Fibroblast of mammary gland (primary cell): ENCODE measurements at regions not wholly inside any gene's neighbourhood (a gene's known extent, or its start where the extent isn't known, plus 50 kb on each side); places are given as distances from the start of the nearest gene placed in this dataset.

Source experiments
- DNase-seq: peaks from one replicate; pipeline ENCODE4 v3.0.0-alpha.2; 2010; ENCODE audit warnings: low read depth
- H3K4me3 ChIP-seq: 2 replicates; pipeline ENCODE4 v1.5.1; 2011; ENCODE audit warnings: low read depth, mild to moderate bottlenecking, low read length, moderate library complexity; ENCODE audit not compliant: control insufficient read depth
- CTCF ChIP-seq: conservative IDR thresholded peaks from 2 replicates; pipeline ENCODE4 v1.5.1; 2011; ENCODE audit warnings: low read depth, low read length, inconsistent platforms; ENCODE audit not compliant: control insufficient read depth, insufficient read depth

- TF ChIP-seq CTCF = no peak
- no peak overlapping the region for H3K4me3 ChIP-seq
- peak; percentile 51 for DNase-seq
These were observed 236.4 kb upstream of the CRY1 start for GRCh38 chr12:107329569-107330324.

- TF ChIP-seq CTCF = no peak
- no peak for DNase-seq
- no peak overlapping the region for H3K4me3 ChIP-seq
These were observed 237.6 kb upstream of the CRY1 start for GRCh38 chr12:107330831-107331431.

GRCh38 chr12:107331471-107331870 is 238.1 kb upstream of the CRY1 start:
- DNase-seq = no peak
- no peak for TF ChIP-seq CTCF
- H3K4me3 ChIP-seq = no peak overlapping the region

GRCh38 chr12:107331912-107332311 is 238.6 kb upstream of the CRY1 start:
- H3K4me3 ChIP-seq = no peak overlapping the region
- no peak for DNase-seq
- no peak for TF ChIP-seq CTCF

GRCh38 chr12:107332743-107333142 is 239.4 kb upstream of the CRY1 start:
- H3K4me3 ChIP-seq = no peak overlapping the region
- no peak for DNase-seq
- no peak for TF ChIP-seq CTCF

- no peak for DNase-seq
- no peak overlapping the region for H3K4me3 ChIP-seq
- TF ChIP-seq CTCF = no peak
These were observed 242.6 kb upstream of the CRY1 start for GRCh38 chr12:107335802-107336570.
